KMS-11 (cell line): ENCODE measurements at regions not wholly inside any gene's neighbourhood (a gene's known extent, or its start where the extent isn't known, plus 50 kb on each side); places are given as distances from the start of the nearest gene placed in this dataset.

Source experiments
- H2AFZ ChIP-seq: fragments of 200-600 bp; sonication (generic); 2 replicates; pipeline ENCODE4 v1.6.1; 2016; ENCODE audit warnings: antibody characterized with exemption, mixed run types, low read depth
- H3K27ac ChIP-seq: fragments of 200-600 bp; sonication (generic); 2 replicates; pipeline ENCODE4 v1.6.1; 2016; ENCODE audit warnings: mild to moderate bottlenecking, mixed run types
- H3K27me3 ChIP-seq: fragments of 200-600 bp; sonication (generic); 2 replicates; pipeline ENCODE4 v1.6.1; 2017; ENCODE audit warnings: mild to moderate bottlenecking, low read depth, mixed run types, moderate library complexity; ENCODE audit not compliant: insufficient read depth
- H3K36me3 ChIP-seq: fragments of 200-600 bp; sonication (generic); 2 replicates; pipeline ENCODE4 v1.6.1; 2017; ENCODE audit warnings: mild to moderate bottlenecking, mixed run types; ENCODE audit not compliant: insufficient read depth
- H3K4me1 ChIP-seq: fragments of 200-600 bp; sonication (generic); 2 replicates; pipeline ENCODE4 v1.6.1; 2016; ENCODE audit warnings: mild to moderate bottlenecking, low read depth, mixed run types; ENCODE audit not compliant: poor library complexity, severe bottlenecking
- H3K4me2 ChIP-seq: fragments of 200-600 bp; sonication (generic); 2 replicates; pipeline ENCODE4 v1.7.0; 2016; ENCODE audit warnings: mild to moderate bottlenecking, mixed run types
- H3K4me3 ChIP-seq: fragments of 200-600 bp; sonication (generic); IDR thresholded peaks from 2 replicates; pipeline ENCODE4 v1.6.1; 2017; ENCODE audit warnings: low read depth, low read length, mixed read lengths; ENCODE audit not compliant: insufficient read depth
- H3K79me2 ChIP-seq: fragments of 200-600 bp; sonication (generic); 2 replicates; pipeline ENCODE4 v1.6.1; 2016; ENCODE audit warnings: low read depth, mixed run types; ENCODE audit not compliant: insufficient read depth
- H3K9ac ChIP-seq: fragments of 200-600 bp; sonication (generic); 2 replicates; pipeline ENCODE4 v1.6.1; 2016; ENCODE audit warnings: mild to moderate bottlenecking, mixed run types
- H4K20me1 ChIP-seq: fragments of 200-600 bp; sonication (generic); 2 replicates; pipeline ENCODE4 v1.6.1; 2016; ENCODE audit warnings: mild to moderate bottlenecking, mixed run types; ENCODE audit not compliant: insufficient read depth
- TF ChIP-seq, protein P1 (sequence below): fragments of 200-600 bp; sonication (generic); conservative IDR thresholded peaks from 2 replicates; pipeline ENCODE4 v1.6.1; 2017; ENCODE audit warnings: low read depth, mild to moderate bottlenecking, antibody characterized with exemption, low read length, moderate library complexity, mixed read lengths

DNA sequence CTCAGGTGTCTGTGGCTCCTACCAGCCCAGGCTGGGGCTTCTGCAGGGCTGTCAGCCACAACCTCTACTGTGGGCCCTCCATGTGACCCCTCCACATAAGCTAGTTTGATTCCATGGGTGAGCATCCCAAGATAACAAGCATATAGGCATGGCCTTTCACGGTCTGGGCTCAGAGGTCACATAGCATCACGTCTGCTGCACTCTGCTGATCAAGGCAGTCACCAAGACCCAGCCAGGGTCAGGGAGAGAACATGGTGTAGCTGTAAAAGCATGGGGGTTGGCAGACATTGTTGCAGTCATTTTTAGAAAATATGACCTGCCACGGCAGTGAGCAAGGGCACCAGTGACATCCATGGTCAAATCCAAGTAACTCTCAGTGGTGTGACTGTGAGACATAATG lies 698.8 kb downstream of the UQCRFS1 start:
- Histone ChIP-seq H3K27me3 (no peaks in the 10 kb centered on the region), H3K9ac (no peak overlapping the region), H3K4me3 (no peak overlapping the region), H3K36me3 (no peaks in the 10 kb centered on the region), H3K79me2 (no peaks in the 10 kb centered on the region), H3K27ac (peak overlapping the region; percentile 82; the same call in 1 of the 2 replicates), H4K20me1 (no peaks in the 10 kb centered on the region), H3K4me1 (peaks cover 51% of the 10 kb centered on the region), H2AFZ (no peak overlapping the region; the same call in 1 of the 2 replicates), H3K4me2 (peak overlapping the region; percentile 65; the same call in 1 of the 2 replicates)
- TF ChIP-seq, protein P1, sequence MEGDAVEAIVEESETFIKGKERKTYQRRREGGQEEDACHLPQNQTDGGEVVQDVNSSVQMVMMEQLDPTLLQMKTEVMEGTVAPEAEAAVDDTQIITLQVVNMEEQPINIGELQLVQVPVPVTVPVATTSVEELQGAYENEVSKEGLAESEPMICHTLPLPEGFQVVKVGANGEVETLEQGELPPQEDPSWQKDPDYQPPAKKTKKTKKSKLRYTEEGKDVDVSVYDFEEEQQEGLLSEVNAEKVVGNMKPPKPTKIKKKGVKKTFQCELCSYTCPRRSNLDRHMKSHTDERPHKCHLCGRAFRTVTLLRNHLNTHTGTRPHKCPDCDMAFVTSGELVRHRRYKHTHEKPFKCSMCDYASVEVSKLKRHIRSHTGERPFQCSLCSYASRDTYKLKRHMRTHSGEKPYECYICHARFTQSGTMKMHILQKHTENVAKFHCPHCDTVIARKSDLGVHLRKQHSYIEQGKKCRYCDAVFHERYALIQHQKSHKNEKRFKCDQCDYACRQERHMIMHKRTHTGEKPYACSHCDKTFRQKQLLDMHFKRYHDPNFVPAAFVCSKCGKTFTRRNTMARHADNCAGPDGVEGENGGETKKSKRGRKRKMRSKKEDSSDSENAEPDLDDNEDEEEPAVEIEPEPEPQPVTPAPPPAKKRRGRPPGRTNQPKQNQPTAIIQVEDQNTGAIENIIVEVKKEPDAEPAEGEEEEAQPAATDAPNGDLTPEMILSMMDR = no peak

DNA sequence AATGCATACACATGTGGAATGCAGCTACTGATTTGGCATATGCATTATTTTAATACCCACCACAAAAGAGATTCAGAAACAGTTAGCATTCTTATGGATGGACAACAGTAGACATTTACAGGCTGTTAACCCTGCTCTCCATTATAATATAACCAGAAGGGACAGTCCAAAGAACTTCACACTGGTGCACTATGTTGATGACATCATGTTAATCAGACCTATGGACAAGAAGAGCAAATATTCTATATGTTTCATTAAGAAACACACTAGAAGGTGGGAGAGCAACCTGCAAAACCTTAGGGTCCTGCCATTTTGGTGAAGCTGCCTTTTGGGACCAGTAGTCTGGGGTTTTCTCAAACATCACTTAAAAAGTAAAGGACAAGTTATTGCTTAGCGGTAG lies 701.3 kb downstream of the UQCRFS1 start:
- Histone ChIP-seq H3K36me3 (no peaks in the 10 kb centered on the region), H3K27me3 (no peaks in the 10 kb centered on the region), H3K9ac (no peak overlapping the region), H2AFZ (no peak overlapping the region), H4K20me1 (no peaks in the 10 kb centered on the region), H3K4me3 (no peak overlapping the region), H3K79me2 (no peaks in the 10 kb centered on the region), H3K4me1 (peaks cover 35% of the 10 kb centered on the region), H3K27ac (no peak overlapping the region), H3K4me2 (no peak overlapping the region)
- TF ChIP-seq, protein P1 = no peak

DNA sequence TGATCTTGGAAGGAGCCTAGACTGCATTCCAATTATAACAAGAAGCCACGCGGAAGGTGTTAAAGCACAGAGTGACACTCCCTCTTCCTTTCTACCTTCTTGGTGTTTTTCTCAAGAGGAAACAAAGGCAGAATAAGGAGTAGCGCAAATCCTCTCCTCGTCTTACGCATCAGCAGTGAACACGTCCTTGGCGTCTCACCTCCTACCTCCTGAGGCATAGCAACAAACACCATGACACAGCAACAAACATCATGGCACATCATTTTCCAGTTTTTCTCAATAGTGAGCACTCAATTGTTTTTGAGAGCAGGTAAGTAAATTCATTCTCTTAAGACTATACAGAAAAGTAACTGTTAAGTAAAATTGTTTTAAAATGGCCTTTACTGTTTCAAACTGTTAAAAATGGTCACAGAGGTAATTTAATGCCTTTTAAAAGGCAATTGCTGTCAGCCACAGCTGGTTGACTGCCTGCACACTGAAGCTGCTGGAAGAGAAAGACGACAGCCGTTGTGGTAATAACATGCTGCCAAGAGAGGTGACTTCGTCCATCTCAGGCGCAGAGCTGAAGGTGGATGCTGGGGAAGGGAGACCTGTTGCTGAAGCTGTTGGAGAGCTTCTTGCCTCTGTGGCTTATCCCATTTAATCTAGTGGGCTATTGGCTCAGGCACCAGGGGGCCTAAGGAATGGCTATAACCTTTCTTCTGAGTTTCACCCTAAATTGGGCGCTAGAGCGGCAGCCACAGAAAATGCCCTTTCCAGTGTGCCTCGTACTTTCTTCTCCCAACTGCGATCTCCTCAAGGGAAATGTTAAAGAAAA lies 703.7 kb downstream of the UQCRFS1 start:
- H3K4me2 ChIP-seq = no peak overlapping the region
- no peak overlapping the region for H2AFZ ChIP-seq
- no peak overlapping the region for H3K4me3 ChIP-seq
- H3K9ac ChIP-seq = no peak overlapping the region
- peaks cover 16% of the 10 kb centered on the region for H3K4me1 ChIP-seq
- H4K20me1 ChIP-seq = no peaks in the 10 kb centered on the region
- no peaks in the 10 kb centered on the region for H3K79me2 ChIP-seq
- H3K36me3 ChIP-seq = no peaks in the 10 kb centered on the region
- no peaks in the 10 kb centered on the region for H3K27me3 ChIP-seq
- no peak overlapping the region for H3K27ac ChIP-seq
- TF ChIP-seq, protein P1 = no peak

DNA sequence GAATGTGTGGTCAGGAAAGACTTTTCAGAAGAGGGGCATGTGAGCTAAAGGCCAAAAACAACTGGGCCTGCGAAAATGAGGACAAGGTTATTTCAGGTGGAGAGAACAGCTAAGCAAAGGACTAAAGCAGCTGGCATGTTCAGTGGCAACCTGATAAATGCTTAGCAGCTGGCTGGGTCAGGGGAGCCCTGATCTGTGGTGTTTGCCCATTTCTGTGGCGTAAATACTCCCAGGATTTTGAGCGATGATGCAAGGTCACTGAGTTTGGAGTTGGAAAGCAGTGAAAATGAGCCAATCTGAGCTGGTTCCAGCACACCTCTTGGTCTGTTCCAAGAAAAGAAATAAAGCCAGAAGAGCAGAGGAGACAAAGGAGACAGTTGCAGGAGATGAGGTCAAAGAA lies 704.3 kb downstream of the UQCRFS1 start:
- Histone ChIP-seq H3K4me1 (peaks cover 16% of the 10 kb centered on the region), H3K4me2 (no peak overlapping the region), H3K36me3 (no peaks in the 10 kb centered on the region), H2AFZ (no peak overlapping the region), H4K20me1 (no peaks in the 10 kb centered on the region), H3K27ac (no peak overlapping the region), H3K27me3 (no peaks in the 10 kb centered on the region), H3K9ac (no peak overlapping the region), H3K4me3 (no peak overlapping the region), H3K79me2 (no peaks in the 10 kb centered on the region)
- TF ChIP-seq, protein P1 = no peak
